SK-N-SH (cell line): ENCODE measurements at regions not wholly inside any gene's neighbourhood (a gene's known extent, or its start where the extent isn't known, plus 50 kb on each side); places are given as distances from the start of the nearest gene placed in this dataset.

Source experiments
- CHD2 ChIP-seq: fragments of 150-350 bp; IDR thresholded peaks from 2 replicates; pipeline ENCODE4 v1.6.1; 2018; ENCODE audit warnings: low read length; ENCODE audit not compliant: partially characterized antibody
- CTCF ChIP-seq: fragments of 200-600 bp; sonication (generic); IDR thresholded peaks from 2 replicates; pipeline ENCODE4 v1.6.1; 2017; ENCODE audit warnings: antibody characterized with exemption, mild to moderate bottlenecking, moderate library complexity
- ELF1 ChIP-seq: IDR thresholded peaks from 2 replicates; pipeline ENCODE4 v1.4.0; 2012
- EP300 ChIP-seq, 2 experiments: IDR thresholded peaks; 2 replicates each; pipeline versions ENCODE4 v1.4.0 to v1.6.1; 2012; ENCODE audit warnings: borderline replicate concordance in 1 of 2, low read depth in 1 of 2, low read length in 1 of 2
- FOXJ3 ChIP-seq: sonication (generic); formaldehyde crosslinking; IDR thresholded peaks from 2 replicates; pipeline ENCODE4 v1.5.1; 2020; ENCODE audit warnings: mild to moderate bottlenecking, missing genetic modification reagents
- NFIC ChIP-seq: IDR thresholded peaks from 2 replicates; pipeline ENCODE4 v1.4.0; 2012; ENCODE audit warnings: borderline replicate concordance
- TEAD4 ChIP-seq: IDR thresholded peaks from 2 replicates; pipeline ENCODE4 v1.4.0; 2012; ENCODE audit warnings: mild to moderate bottlenecking, borderline replicate concordance; ENCODE audit not compliant: insufficient read depth
- YY1 ChIP-seq: IDR thresholded peaks from 2 replicates; pipeline ENCODE4 v1.4.0; 2012; ENCODE audit warnings: low read depth, mild to moderate bottlenecking
- TF ChIP-seq, protein P1 (sequence below): IDR thresholded peaks from 2 replicates; pipeline ENCODE4 v1.6.1; 2012; ENCODE audit warnings: mild to moderate bottlenecking, low read depth, low read length, moderate library complexity
- TF ChIP-seq, protein P2 (sequence below): IDR thresholded peaks from 2 replicates; pipeline ENCODE4 v1.4.0; 2012; ENCODE audit warnings: low read depth

GRCh38 chr17:33459078-33459940 is 166.2 kb upstream of the ASIC2 start:
- TF ChIP-seq FOXJ3 (CRISPR knock-in tag): no peak
- TF ChIP-seq EP300 (IDR thresholded peaks at IDR 0.05; ENCODE audit: borderline replicate concordance in 1 of 2, low read depth in 1 of 2, low read length in 1 of 2): no peak
- TF ChIP-seq CTCF: no peak
- TF ChIP-seq YY1: no peak
- no peak for TF ChIP-seq NFIC
- TF ChIP-seq, protein P1, sequence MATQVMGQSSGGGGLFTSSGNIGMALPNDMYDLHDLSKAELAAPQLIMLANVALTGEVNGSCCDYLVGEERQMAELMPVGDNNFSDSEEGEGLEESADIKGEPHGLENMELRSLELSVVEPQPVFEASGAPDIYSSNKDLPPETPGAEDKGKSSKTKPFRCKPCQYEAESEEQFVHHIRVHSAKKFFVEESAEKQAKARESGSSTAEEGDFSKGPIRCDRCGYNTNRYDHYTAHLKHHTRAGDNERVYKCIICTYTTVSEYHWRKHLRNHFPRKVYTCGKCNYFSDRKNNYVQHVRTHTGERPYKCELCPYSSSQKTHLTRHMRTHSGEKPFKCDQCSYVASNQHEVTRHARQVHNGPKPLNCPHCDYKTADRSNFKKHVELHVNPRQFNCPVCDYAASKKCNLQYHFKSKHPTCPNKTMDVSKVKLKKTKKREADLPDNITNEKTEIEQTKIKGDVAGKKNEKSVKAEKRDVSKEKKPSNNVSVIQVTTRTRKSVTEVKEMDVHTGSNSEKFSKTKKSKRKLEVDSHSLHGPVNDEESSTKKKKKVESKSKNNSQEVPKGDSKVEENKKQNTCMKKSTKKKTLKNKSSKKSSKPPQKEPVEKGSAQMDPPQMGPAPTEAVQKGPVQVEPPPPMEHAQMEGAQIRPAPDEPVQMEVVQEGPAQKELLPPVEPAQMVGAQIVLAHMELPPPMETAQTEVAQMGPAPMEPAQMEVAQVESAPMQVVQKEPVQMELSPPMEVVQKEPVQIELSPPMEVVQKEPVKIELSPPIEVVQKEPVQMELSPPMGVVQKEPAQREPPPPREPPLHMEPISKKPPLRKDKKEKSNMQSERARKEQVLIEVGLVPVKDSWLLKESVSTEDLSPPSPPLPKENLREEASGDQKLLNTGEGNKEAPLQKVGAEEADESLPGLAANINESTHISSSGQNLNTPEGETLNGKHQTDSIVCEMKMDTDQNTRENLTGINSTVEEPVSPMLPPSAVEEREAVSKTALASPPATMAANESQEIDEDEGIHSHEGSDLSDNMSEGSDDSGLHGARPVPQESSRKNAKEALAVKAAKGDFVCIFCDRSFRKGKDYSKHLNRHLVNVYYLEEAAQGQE: no peak
- TF ChIP-seq, protein P2, sequence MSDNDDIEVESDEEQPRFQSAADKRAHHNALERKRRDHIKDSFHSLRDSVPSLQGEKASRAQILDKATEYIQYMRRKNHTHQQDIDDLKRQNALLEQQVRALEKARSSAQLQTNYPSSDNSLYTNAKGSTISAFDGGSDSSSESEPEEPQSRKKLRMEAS: no peak
- no peak for TF ChIP-seq TEAD4
- no peak for TF ChIP-seq CHD2
- no peak for TF ChIP-seq ELF1
